B cell (primary cell): ENCODE measurements at regions not wholly inside any gene's neighbourhood (a gene's known extent, or its start where the extent isn't known, plus 50 kb on each side); places are given as distances from the start of the nearest gene placed in this dataset.
"Not testable (repeated sequence)": the region's sequence is repeated elsewhere in the genome, so short reads cannot be mapped to it uniquely, and the experiment has no call there.

Source experiments
- CTCF ChIP-seq: fragments of 200-600 bp; IDR thresholded peaks from one replicate; pipeline ENCODE4 v1.8.0; 2022; ENCODE audit warnings: antibody characterized with exemption, mild to moderate bottlenecking
- EZH2 ChIP-seq: IDR thresholded peaks from 2 replicates; pipeline ENCODE4 v1.6.1; 2012; ENCODE audit warnings: borderline replicate concordance, low read depth, mild to moderate bottlenecking, moderate library complexity, low read length; ENCODE audit not compliant: insufficient read depth, poor library complexity, severe bottlenecking

GRCh38 chr2:132361498-132361897 lies 55.1 kb upstream of the GPR39 start:
- not testable (repeated sequence) for TF ChIP-seq CTCF, EZH2
